ENCODE measurements at regions not wholly inside any gene's neighbourhood (a gene's known extent, or its start where the extent isn't known, plus 50 kb on each side); places are given as distances from the start of the nearest gene placed in this dataset.
A peak's percentile ranks its signal among the peaks of the same experiment; 100 is the strongest.

- peak overlapping the region; percentile 35 for H3K27ac ChIP-seq (ENCODE audit: low read depth, low read length)
- H3K4me3 ChIP-seq (ENCODE audit: low read length): no peak overlapping the region
- Mint-ChIP-seq H3K4me3 (peak overlapping the region; percentile 31 to 84 (median 75)), H3K9me3 (peaks cover 15 to 27% (median 21%) of the 10 kb centered on the region in 5 donors), H3K36me3 (peaks cover 7 to 40% (median 13%) of the 10 kb centered on the region in 3 donors), H3K4me1 (peaks cover 21% of the 10 kb centered on the region in 3 donors), H3K27me3 (peaks cover 0 to 2% of the 10 kb centered on the region in 2 donors), H3K27ac (peak overlapping the region; percentile 39 to 96 (median 86))
- H3K36me3 ChIP-seq (ENCODE audit: insufficient read depth, low read length): no peaks in the 10 kb centered on the region
- ChIA-PET CTCF (interaction anchor here (1.0 kb wide), 1 partner anchor 133 kb away, joined by 3 read pairs; the partner anchor contains the start of gene XPO1), POLR2A (interaction anchor here (1.0 kb wide), 1 partner anchor 21 kb away, joined by 3 read pairs; no protein-coding TSS in a partner anchor)
- no peaks in the 10 kb centered on the region for H3K27me3 ChIP-seq (ENCODE audit: insufficient read depth, low read length, poor library complexity, severe bottlenecking)
- DNase-seq: no peak
- peaks cover 12% of the 10 kb centered on the region for H3K4me1 ChIP-seq (ENCODE audit: insufficient read depth, low read length)
- peaks cover 9% of the 10 kb centered on the region for H3K9me3 ChIP-seq (ENCODE audit: low read length)
Measured at GRCh38 chr2:61671561-61672315, 133.6 kb upstream of the XPO1 start.

GRCh38 chr2:61670591-61671501 is 132.7 kb upstream of the XPO1 start:
- H3K27ac ChIP-seq (ENCODE audit: low read depth, low read length): peak overlapping the region; percentile 35
- peaks cover 9% of the 10 kb centered on the region for H3K9me3 ChIP-seq (ENCODE audit: low read length)
- ChIA-PET POLR2A (interaction anchor here (1.0 kb wide), 1 partner anchor 22 kb away, joined by 3 read pairs; no protein-coding TSS in a partner anchor), CTCF (interaction anchor here (0.9 to 1.0 kb wide), 2 partner anchors 13 to 132 kb away, joined by 3 read pairs; partner anchors contain the start of gene XPO1)
- Mint-ChIP-seq H3K36me3 (peaks cover 7 to 34% (median 12%) of the 10 kb centered on the region in 3 donors), H3K4me3 (peak overlapping the region; percentile 52 to 84 (median 75)), H3K4me1 (peaks cover 21 to 26% (median 21%) of the 10 kb centered on the region in 3 donors), H3K9me3 (peaks cover 15 to 21% (median 19%) of the 10 kb centered on the region in 5 donors), H3K27ac (peak overlapping the region; percentile 62 to 96 (median 88)), H3K27me3 (peaks cover 0 to 3% of the 10 kb centered on the region in 2 donors)
- peak in 1 of 5 donors; percentile 13 for DNase-seq
- no peaks in the 10 kb centered on the region for H3K27me3 ChIP-seq (ENCODE audit: insufficient read depth, low read length, poor library complexity, severe bottlenecking)
- H3K4me1 ChIP-seq (ENCODE audit: insufficient read depth, low read length): peaks cover 12% of the 10 kb centered on the region
- peak overlapping the region; percentile 16 for H3K4me3 ChIP-seq (ENCODE audit: low read length)
- H3K36me3 ChIP-seq (ENCODE audit: insufficient read depth, low read length): no peaks in the 10 kb centered on the region

GRCh38 chr2:61664190-61664589 is 126.0 kb upstream of the XPO1 start:
- Mint-ChIP-seq H3K4me1 (peaks cover 37 to 45% (median 41%) of the 10 kb centered on the region in 3 donors), H3K27me3 (peaks cover 0 to 3% of the 10 kb centered on the region in 2 donors), H3K36me3 (peaks cover 0 to 18% (median 0%) of the 10 kb centered on the region in 3 donors), H3K4me3 (peak overlapping the region in 4 of 7 donors; percentile 27 to 37 (median 31)), H3K9me3 (no peaks in the 10 kb centered on the region), H3K27ac (peak overlapping the region in 7 of 8 donors; percentile 47 to 96 (median 82))
- DNase-seq: no peak
- no peak overlapping the region for H3K4me3 ChIP-seq (ENCODE audit: low read length)
- CTCF ChIA-PET: interaction anchor here (0.6 to 1.0 kb wide), 2 partner anchors 22 to 265 kb away, joined by 3 read pairs; no protein-coding TSS in a partner anchor
- H3K9me3 ChIP-seq (ENCODE audit: low read length): no peaks in the 10 kb centered on the region
- H3K4me1 ChIP-seq (ENCODE audit: insufficient read depth, low read length): peaks cover 14% of the 10 kb centered on the region
- no peaks in the 10 kb centered on the region for H3K27me3 ChIP-seq (ENCODE audit: insufficient read depth, low read length, poor library complexity, severe bottlenecking)
- POLR2A ChIA-PET: no interaction called here
- H3K27ac ChIP-seq (ENCODE audit: low read depth, low read length): no peak overlapping the region
- no peaks in the 10 kb centered on the region for H3K36me3 ChIP-seq (ENCODE audit: insufficient read depth, low read length)

GRCh38 chr2:61662990-61663389 is 124.8 kb upstream of the XPO1 start:
- H3K27ac Mint-ChIP-seq: peak overlapping the region; percentile 40 to 97 (median 90)
- Histone ChIP-seq H3K4me3 (ENCODE audit: low read length) (no peak overlapping the region), H3K4me1 (ENCODE audit: insufficient read depth, low read length) (peaks cover 14% of the 10 kb centered on the region), H3K27me3 (ENCODE audit: insufficient read depth, low read length, poor library complexity, severe bottlenecking) (no peaks in the 10 kb centered on the region), H3K36me3 (ENCODE audit: insufficient read depth, low read length) (no peaks in the 10 kb centered on the region), H3K27ac (ENCODE audit: low read depth, low read length) (no peak overlapping the region), H3K9me3 (ENCODE audit: low read length) (no peaks in the 10 kb centered on the region)
- peaks cover 0 to 1% of the 10 kb centered on the region in 2 donors for H3K27me3 Mint-ChIP-seq
- POLR2A ChIA-PET: interaction anchor here (0.6 to 0.8 kb wide), 3 partner anchors 124 to 205 kb away, joined by 4 to 5 read pairs (median 4); partner anchors contain the start of gene XPO1
- DNase-seq: peak in 2 of 5 donors; percentile 2 to 49
- H3K9me3 Mint-ChIP-seq: no peaks in the 10 kb centered on the region
- CTCF ChIA-PET: interaction anchor here (1.2 kb wide), 1 partner anchor 32 kb away, joined by 3 read pairs; no protein-coding TSS in a partner anchor
- H3K4me1 Mint-ChIP-seq: peaks cover 42 to 46% (median 45%) of the 10 kb centered on the region in 3 donors
- H3K4me3 Mint-ChIP-seq: peak overlapping the region; percentile 0 to 81 (median 70)
- peaks cover 0 to 10% (median 0%) of the 10 kb centered on the region in 3 donors for H3K36me3 Mint-ChIP-seq

GRCh38 chr2:61660511-61661388 is 122.6 kb upstream of the XPO1 start:
- no peaks in the 10 kb centered on the region for H3K36me3 ChIP-seq (ENCODE audit: insufficient read depth, low read length)
- ChIA-PET CTCF (interaction anchor here (2.2 kb wide), 1 partner anchor 234 kb away, joined by 8 read pairs; no protein-coding TSS in a partner anchor), POLR2A (interaction anchor here (0.6 kb wide), 2 partner anchors 184 to 975 kb away, joined by 3 to 4 read pairs; no protein-coding TSS in a partner anchor)
- H3K27ac ChIP-seq (ENCODE audit: low read depth, low read length): no peak overlapping the region
- H3K27me3 Mint-ChIP-seq: no peaks in the 10 kb centered on the region
- no peak for DNase-seq
- peak overlapping the region; percentile 3 to 95 (median 60) for H3K27ac Mint-ChIP-seq
- no peaks in the 10 kb centered on the region for H3K9me3 Mint-ChIP-seq
- peak overlapping the region in 1 of 7 donors; percentile 54 for H3K4me3 Mint-ChIP-seq
- peaks cover 40 to 45% (median 42%) of the 10 kb centered on the region in 3 donors for H3K4me1 Mint-ChIP-seq
- H3K9me3 ChIP-seq (ENCODE audit: low read length): no peaks in the 10 kb centered on the region
- H3K36me3 Mint-ChIP-seq: peaks cover 0 to 8% (median 0%) of the 10 kb centered on the region in 3 donors
- peaks cover 14% of the 10 kb centered on the region for H3K4me1 ChIP-seq (ENCODE audit: insufficient read depth, low read length)
- H3K27me3 ChIP-seq (ENCODE audit: insufficient read depth, low read length, poor library complexity, severe bottlenecking): no peaks in the 10 kb centered on the region
- no peak overlapping the region for H3K4me3 ChIP-seq (ENCODE audit: low read length)

- Histone ChIP-seq H3K4me3 (ENCODE audit: low read length) (no peak overlapping the region), H3K27me3 (ENCODE audit: insufficient read depth, low read length, poor library complexity, severe bottlenecking) (no peaks in the 10 kb centered on the region), H3K9me3 (ENCODE audit: low read length) (no peaks in the 10 kb centered on the region), H3K4me1 (ENCODE audit: insufficient read depth, low read length) (peaks cover 7% of the 10 kb centered on the region), H3K36me3 (ENCODE audit: insufficient read depth, low read length) (no peaks in the 10 kb centered on the region), H3K27ac (ENCODE audit: low read depth, low read length) (no peak overlapping the region)
- no peaks in the 10 kb centered on the region for H3K27me3 Mint-ChIP-seq
- peaks cover 27 to 31% (median 28%) of the 10 kb centered on the region in 3 donors for H3K4me1 Mint-ChIP-seq
- DNase-seq: no peak
- peaks cover 0 to 5% (median 0%) of the 10 kb centered on the region in 3 donors for H3K36me3 Mint-ChIP-seq
- H3K27ac Mint-ChIP-seq: peak overlapping the region in 7 of 8 donors; percentile 35 to 92 (median 66)
- H3K9me3 Mint-ChIP-seq: no peaks in the 10 kb centered on the region
- ChIA-PET CTCF (interaction anchor here (2.2 kb wide), 1 partner anchor 233 kb away, joined by 8 read pairs; no protein-coding TSS in a partner anchor), POLR2A (no interaction called here)
- no peak overlapping the region for H3K4me3 Mint-ChIP-seq
Measured at GRCh38 chr2:61658841-61659780, 121.0 kb upstream of the XPO1 start.
